AG04449 (cell line): ENCODE measurements at regions not wholly inside any gene's neighbourhood (a gene's known extent, or its start where the extent isn't known, plus 50 kb on each side); places are given as distances from the start of the nearest gene placed in this dataset.
"Not testable (repeated sequence)": the region's sequence is repeated elsewhere in the genome, so short reads cannot be mapped to it uniquely, and the experiment has no call there.

Source experiments
- CTCF ChIA-PET: fragments of 350-600 bp; formaldehyde crosslinking; extraction: SDS; loops from one replicate; lab custom pipeline; 2021; ENCODE audit warnings: antibody characterized with exemption; lab: Yijun Ruan, JAX
- POLR2A ChIA-PET: fragments of 400-600, 350-600 bp; formaldehyde crosslinking; extraction: SDS; loops from one replicate; lab custom pipeline; 2020; ENCODE audit warnings: antibody characterized with exemption, inconsistent platforms; lab: Yijun Ruan, JAX
- DNase-seq: peaks from one replicate; pipeline ENCODE4 v3.0.0-alpha.2; 2010; ENCODE audit warnings: low read depth, low spot score
- H3K4me3 ChIP-seq: 2 replicates; pipeline ENCODE4 v1.5.1; 2011; ENCODE audit warnings: low read depth, mild to moderate bottlenecking, control low read depth, low read length
- TF ChIP-seq, protein P1 (sequence below): IDR thresholded peaks from one replicate; pipeline ENCODE4 v1.5.1; 2011; ENCODE audit warnings: mild to moderate bottlenecking, moderate library complexity, low read length, control low read depth, inconsistent platforms; ENCODE audit not compliant: insufficient read depth; ENCODE audit errors: missing control alignments

DNA sequence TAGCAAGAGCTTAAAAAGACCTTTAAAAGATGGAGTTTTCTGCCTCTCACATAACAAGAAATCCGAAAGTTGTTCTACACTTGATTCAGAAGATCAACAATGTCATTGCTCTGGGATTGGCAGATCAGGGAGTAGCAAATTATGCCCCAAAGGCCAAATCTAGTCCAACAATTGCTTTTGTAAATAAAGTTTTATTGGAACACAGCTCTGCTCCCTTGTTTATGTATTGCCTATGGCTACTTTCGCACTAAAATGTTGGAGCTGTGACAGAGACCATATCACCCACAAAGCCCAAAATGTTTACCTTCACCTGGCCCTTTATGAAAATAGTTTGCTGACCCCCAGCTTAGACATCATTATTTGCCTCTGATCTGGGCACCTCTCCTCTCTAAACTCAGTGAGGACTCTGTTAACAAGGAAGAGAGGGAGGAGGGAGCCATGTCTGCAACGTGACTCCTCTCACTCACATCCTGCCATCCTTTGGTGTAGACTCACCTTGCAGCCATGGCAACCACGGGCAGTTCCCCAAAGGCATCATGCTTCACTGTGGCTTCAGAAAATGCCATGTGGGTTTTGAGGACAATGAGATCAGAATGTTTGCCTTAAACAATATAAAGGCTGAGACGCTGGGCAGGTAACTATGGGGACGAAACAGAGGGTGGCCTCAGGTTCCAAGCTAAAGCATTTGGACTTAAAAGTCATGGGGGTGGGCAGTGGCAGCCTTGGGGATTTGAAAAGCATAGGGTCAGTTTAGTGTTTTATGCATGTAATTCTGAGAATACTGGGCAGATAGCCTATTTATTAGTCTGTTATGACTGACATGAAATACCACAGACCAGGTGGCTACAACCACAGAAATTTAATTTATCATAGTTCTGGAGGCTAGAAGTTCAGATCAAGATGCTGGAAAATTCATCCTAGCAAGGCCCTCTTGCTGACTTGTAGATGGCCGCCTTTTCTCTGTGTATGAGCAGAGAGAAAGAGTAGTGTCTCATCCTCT, 149.7 kb upstream of the TNFAIP3 start:
- no peak overlapping the region for H3K4me3 ChIP-seq
- TF ChIP-seq, protein P1, sequence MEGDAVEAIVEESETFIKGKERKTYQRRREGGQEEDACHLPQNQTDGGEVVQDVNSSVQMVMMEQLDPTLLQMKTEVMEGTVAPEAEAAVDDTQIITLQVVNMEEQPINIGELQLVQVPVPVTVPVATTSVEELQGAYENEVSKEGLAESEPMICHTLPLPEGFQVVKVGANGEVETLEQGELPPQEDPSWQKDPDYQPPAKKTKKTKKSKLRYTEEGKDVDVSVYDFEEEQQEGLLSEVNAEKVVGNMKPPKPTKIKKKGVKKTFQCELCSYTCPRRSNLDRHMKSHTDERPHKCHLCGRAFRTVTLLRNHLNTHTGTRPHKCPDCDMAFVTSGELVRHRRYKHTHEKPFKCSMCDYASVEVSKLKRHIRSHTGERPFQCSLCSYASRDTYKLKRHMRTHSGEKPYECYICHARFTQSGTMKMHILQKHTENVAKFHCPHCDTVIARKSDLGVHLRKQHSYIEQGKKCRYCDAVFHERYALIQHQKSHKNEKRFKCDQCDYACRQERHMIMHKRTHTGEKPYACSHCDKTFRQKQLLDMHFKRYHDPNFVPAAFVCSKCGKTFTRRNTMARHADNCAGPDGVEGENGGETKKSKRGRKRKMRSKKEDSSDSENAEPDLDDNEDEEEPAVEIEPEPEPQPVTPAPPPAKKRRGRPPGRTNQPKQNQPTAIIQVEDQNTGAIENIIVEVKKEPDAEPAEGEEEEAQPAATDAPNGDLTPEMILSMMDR: no peak
- no peak for DNase-seq
- CTCF ChIA-PET: interaction anchor here (0.8 to 4.5 kb wide), 10 partner anchors 9 to 228 kb away, joined by 3 to 17 read pairs (median 4); partner anchors contain the start of gene TNFAIP3
- POLR2A ChIA-PET: no interaction called here

DNA sequence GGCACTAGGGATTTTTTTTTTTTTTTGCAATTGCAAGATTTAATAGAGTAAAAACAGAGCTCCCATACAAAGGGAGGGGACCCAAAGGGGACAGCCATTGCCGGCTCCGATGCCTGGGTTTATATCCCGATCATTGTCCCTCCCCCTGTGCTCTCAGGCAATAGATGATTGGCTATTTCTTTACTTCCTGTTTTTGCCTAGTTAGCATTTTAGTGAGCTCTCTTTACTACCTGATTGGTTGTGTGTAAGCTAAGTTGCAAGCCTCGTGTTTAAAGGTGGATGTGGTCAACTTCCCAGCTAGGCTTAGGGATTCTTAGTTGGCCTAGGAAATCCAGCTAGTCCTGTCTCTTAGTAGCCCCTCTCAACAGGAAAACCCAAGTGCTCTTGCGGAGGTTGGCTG, 148.2 kb upstream of the TNFAIP3 start:
- POLR2A ChIA-PET, DNase-seq, H3K4me3 ChIP-seq: not testable (repeated sequence)
- CTCF ChIA-PET: interaction anchor here (1.2 to 4.5 kb wide), 3 partner anchors 148 to 226 kb away, joined by 3 to 17 read pairs (median 10); partner anchors contain the start of gene TNFAIP3

DNA sequence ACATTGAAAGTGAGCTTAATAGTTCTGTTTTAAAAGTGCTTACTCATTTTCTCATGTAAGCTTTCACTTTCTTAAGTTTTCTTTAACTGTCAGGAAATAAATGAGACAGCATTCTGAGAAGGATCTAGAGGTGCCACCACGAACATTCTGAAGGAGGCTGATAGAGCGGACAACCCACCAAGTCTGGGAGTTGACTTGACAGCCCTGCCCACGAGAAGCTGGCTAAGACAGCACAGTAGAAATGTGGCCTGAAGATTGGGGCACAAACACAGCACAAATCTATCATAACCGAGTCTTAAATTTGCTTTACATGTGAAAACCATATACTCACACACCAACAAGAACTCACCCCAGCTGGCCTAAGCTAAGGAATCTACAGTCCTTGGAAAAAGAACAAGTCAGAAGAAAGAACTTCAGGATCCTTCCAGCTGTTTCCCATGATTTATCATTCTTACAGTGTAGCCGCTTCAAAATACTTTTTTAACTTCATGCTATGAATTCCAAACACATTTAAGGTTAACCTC, 144.2 kb upstream of the TNFAIP3 start:
- ChIA-PET POLR2A (no interaction called here), CTCF (interaction anchor here (1.2 to 2.9 kb wide), 4 partner anchors 10 to 144 kb away, joined by 5 to 12 read pairs (median 8); partner anchors contain the start of gene TNFAIP3)
- no peak overlapping the region for H3K4me3 ChIP-seq
- DNase-seq: no peak
- TF ChIP-seq, protein P1: no peak

DNA sequence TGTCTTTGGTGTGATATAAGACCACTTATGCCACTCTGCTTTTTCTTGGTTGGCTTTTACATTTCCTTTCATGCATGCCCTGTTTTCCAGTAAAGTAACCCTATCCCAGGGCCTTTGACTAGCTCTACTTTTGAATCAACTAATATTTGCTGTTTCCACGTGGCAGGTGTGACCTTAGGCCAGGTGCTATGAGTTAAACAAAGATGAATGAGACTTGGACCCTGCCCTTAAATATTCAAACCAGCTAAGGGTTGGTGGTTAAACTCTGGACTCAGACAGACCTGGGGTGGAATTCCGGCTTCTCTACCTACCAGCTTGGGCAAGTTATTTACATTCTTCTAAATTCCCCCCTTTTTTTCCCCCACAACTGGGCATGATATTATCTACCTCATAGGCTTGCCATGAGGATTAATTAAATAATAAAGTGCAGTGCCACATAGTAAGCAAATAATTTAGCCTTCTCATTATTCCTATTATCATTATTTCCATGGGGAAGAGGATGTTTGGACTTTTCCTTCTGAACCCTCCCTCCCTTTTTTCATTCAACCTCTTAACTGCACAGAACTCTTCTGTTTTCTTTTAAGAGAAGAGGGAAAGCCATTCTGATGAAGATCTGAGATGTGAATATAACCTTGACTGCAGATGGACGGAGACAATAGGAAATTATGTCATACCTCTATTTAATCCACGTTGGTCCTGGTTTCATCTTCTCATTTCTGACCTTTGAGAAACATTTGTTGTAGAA, 143.6 kb upstream of the TNFAIP3 start:
- no peak for DNase-seq
- POLR2A ChIA-PET: no interaction called here
- CTCF ChIA-PET: interaction anchor here (1.2 to 2.9 kb wide), 6 partner anchors 11 to 278 kb away, joined by 3 to 12 read pairs (median 6); partner anchors contain the start of gene TNFAIP3
- TF ChIP-seq, protein P1: no peak
- no peak overlapping the region for H3K4me3 ChIP-seq

DNA sequence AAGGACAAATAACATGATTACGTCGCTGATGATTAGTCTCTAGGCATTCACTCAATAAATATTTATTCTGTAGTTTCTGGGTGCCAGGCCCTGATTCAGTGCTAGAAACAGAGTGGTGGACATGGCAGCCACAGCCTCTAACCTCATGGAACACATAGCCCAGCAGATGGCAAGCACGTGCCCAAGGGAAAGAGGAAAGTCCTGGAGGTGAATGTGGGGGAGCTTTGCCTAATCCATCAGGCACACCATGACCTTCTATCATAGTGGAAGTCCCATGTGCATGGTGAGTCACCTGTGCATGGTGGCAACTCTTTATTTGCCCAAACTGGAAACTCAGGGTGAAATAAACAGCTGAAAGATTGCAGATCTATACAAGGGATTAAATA, 143.0 kb upstream of the TNFAIP3 start:
- TF ChIP-seq, protein P1: no peak
- no peak for DNase-seq
- ChIA-PET POLR2A (no interaction called here), CTCF (interaction anchor here (1.1 to 2.9 kb wide), 6 partner anchors 11 to 277 kb away, joined by 3 to 12 read pairs (median 4); no protein-coding TSS in a partner anchor)
- H3K4me3 ChIP-seq: no peak overlapping the region

DNA sequence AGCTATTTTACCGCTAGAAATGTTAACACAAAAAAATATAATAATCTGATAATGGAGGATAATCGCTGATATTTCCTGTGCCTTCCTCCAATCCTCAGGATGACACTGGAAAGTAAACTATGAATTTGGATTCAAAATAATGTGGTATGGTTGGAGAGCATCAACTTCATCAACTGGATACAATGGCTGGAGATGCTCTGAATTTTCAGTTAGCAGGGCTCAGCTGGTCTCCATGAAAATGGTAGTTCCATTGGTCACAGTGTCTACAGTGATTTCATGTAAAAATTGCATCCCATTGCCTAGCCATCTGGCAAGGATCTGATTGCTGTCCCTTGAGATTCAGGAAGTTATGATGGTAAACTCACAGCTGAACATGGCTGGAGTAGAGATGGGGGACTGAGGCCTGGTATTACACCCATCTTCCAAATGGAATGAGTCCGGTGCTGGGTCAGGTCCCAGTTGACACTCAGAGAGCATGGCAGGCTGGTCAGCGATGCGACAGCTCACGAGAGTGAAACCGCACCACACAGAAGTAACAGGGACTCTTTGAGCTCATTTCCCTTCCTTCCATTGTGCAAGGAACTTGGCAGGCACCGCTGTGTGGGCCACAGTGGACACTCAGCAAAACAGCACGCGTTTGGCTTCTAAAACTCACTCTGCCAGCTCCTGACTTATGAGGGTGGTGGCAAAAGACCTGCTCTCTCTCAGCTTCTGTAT, 142.4 kb upstream of the TNFAIP3 start:
- TF ChIP-seq, protein P1: no peak
- ChIA-PET POLR2A (no interaction called here), CTCF (interaction anchor here (1.1 to 2.9 kb wide), 9 partner anchors 9 to 276 kb away, joined by 3 to 12 read pairs (median 4); no protein-coding TSS in a partner anchor)
- DNase-seq: no peak
- no peak overlapping the region for H3K4me3 ChIP-seq
